ENCODE measurements at regions not wholly inside any gene's neighbourhood (a gene's known extent, or its start where the extent isn't known, plus 50 kb on each side); places are given as distances from the start of the nearest gene placed in this dataset.

- TF ChIP-seq, protein P1, sequence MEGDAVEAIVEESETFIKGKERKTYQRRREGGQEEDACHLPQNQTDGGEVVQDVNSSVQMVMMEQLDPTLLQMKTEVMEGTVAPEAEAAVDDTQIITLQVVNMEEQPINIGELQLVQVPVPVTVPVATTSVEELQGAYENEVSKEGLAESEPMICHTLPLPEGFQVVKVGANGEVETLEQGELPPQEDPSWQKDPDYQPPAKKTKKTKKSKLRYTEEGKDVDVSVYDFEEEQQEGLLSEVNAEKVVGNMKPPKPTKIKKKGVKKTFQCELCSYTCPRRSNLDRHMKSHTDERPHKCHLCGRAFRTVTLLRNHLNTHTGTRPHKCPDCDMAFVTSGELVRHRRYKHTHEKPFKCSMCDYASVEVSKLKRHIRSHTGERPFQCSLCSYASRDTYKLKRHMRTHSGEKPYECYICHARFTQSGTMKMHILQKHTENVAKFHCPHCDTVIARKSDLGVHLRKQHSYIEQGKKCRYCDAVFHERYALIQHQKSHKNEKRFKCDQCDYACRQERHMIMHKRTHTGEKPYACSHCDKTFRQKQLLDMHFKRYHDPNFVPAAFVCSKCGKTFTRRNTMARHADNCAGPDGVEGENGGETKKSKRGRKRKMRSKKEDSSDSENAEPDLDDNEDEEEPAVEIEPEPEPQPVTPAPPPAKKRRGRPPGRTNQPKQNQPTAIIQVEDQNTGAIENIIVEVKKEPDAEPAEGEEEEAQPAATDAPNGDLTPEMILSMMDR (IDR thresholded peaks at IDR 0.05; ENCODE audit: low read depth, low read length, poor library complexity, severe bottlenecking): no peak
- TF ChIP-seq EZH2phosphoT487 (IDR thresholded peaks at IDR 0.05; ENCODE audit: borderline replicate concordance, low read length): no peak
These were observed 399.4 kb downstream of the TMEM121 start for GRCh38 chr14:105925615-105926372.

Data from DOHH2 (cell line).